AG04449 (cell line): ENCODE measurements at regions not wholly inside any gene's neighbourhood (a gene's known extent, or its start where the extent isn't known, plus 50 kb on each side); places are given as distances from the start of the nearest gene placed in this dataset.

Source experiments
- CTCF ChIA-PET: fragments of 350-600 bp; formaldehyde crosslinking; extraction: SDS; loops from one replicate; lab custom pipeline; 2021; ENCODE audit warnings: antibody characterized with exemption; lab: Yijun Ruan, JAX
- POLR2A ChIA-PET: fragments of 400-600, 350-600 bp; formaldehyde crosslinking; extraction: SDS; loops from one replicate; lab custom pipeline; 2020; ENCODE audit warnings: antibody characterized with exemption, inconsistent platforms; lab: Yijun Ruan, JAX
- DNase-seq: peaks from one replicate; pipeline ENCODE4 v3.0.0-alpha.2; 2010; ENCODE audit warnings: low read depth, low spot score
- H3K4me3 ChIP-seq: 2 replicates; pipeline ENCODE4 v1.5.1; 2011; ENCODE audit warnings: low read depth, mild to moderate bottlenecking, control low read depth, low read length
- TF ChIP-seq, protein P1 (sequence below): IDR thresholded peaks from one replicate; pipeline ENCODE4 v1.5.1; 2011; ENCODE audit warnings: mild to moderate bottlenecking, moderate library complexity, low read length, control low read depth, inconsistent platforms; ENCODE audit not compliant: insufficient read depth; ENCODE audit errors: missing control alignments

DNA sequence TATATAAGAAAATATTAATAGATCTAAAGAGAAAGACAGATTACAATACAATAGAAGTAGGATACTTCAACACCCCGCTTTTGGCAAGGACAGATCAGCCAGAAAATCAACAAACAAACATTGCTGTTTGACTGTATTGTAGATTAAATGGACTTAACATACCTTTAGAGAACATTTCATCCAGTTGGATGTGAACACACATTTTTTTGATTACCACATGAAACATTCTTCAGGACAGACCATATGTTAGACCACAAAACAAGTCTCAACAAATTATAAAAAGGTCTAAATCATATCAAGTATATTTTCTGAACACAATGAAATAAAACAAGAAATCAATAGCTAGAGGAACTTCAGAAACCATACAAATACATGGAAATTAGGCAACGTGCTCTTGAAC is 148.2 kb downstream of the TRMT11 start:
- no peak for DNase-seq
- no peak overlapping the region for H3K4me3 ChIP-seq
- TF ChIP-seq, protein P1, sequence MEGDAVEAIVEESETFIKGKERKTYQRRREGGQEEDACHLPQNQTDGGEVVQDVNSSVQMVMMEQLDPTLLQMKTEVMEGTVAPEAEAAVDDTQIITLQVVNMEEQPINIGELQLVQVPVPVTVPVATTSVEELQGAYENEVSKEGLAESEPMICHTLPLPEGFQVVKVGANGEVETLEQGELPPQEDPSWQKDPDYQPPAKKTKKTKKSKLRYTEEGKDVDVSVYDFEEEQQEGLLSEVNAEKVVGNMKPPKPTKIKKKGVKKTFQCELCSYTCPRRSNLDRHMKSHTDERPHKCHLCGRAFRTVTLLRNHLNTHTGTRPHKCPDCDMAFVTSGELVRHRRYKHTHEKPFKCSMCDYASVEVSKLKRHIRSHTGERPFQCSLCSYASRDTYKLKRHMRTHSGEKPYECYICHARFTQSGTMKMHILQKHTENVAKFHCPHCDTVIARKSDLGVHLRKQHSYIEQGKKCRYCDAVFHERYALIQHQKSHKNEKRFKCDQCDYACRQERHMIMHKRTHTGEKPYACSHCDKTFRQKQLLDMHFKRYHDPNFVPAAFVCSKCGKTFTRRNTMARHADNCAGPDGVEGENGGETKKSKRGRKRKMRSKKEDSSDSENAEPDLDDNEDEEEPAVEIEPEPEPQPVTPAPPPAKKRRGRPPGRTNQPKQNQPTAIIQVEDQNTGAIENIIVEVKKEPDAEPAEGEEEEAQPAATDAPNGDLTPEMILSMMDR: no peak
- POLR2A ChIA-PET: no interaction called here
- CTCF ChIA-PET: no interaction called here

DNA sequence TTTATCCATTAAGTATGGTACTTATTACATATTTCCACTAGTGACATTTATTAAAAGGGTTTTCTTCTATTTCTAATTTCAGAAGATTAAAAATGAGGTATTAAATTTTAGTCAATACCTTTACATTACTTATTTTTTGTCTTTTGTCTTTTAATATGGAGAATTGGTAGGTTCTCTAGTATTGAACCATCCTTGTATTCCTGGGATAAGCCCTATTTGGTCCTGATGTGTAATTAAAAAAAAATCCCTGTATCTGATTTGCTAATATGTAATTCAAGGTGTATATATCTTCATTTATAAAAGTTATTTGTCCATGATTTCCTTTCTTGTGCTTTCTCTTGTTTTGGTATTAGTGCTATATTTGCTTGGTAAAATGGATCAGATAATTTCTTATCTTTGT is 153.7 kb downstream of the TRMT11 start:
- TF ChIP-seq, protein P1: no peak
- CTCF ChIA-PET: no interaction called here
- DNase-seq: no peak
- POLR2A ChIA-PET: no interaction called here
- no peak overlapping the region for H3K4me3 ChIP-seq

DNA sequence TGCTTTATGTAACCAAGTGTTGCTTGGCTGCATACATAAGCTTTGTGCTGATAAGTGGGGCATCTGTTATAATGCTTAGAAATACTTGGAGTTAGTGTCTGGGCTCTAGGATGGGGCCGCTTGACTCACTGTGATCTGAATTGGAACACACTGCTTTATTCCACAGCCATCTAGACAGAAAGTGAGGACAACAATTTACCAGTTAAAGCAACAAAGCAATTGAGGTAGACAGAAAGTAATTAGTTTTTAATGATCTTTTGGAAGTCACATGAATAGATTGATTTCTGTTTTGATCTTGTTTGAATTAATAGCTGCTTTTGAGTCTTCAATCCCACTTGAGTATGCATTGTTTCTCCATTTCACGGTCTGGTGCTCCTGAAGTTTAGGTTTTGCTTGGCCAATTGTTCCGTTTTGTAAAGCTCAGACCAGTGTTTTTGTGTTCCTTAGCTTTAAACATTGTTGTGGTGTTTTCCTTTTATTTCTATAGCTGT is 157.5 kb downstream of the TRMT11 start:
- TF ChIP-seq, protein P1: no peak
- DNase-seq: no peak
- no peak overlapping the region for H3K4me3 ChIP-seq
- ChIA-PET CTCF (no interaction called here), POLR2A (no interaction called here)

DNA sequence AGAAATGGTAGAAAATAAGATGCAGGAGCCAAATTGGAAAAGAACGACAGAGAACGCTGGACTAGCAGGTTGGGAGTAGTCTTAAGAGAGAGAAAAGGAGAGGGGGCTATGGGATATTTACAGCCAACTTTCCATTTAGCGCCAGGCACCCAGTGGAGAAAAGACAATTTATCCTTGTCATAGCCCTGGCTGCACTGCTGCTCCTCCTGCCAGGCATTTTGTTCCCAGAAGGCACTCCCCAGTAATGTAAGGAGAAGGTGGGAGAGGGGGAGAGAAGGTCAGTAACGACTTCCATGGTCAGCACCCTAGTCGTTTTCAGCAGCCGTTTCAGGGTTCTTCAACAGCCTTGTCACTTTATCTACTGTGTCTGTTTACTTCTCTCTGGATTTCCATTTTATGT is 159.0 kb downstream of the TRMT11 start:
- TF ChIP-seq, protein P1: no peak
- CTCF ChIA-PET: no interaction called here
- no peak overlapping the region for H3K4me3 ChIP-seq
- no peak for DNase-seq
- POLR2A ChIA-PET: no interaction called here

DNA sequence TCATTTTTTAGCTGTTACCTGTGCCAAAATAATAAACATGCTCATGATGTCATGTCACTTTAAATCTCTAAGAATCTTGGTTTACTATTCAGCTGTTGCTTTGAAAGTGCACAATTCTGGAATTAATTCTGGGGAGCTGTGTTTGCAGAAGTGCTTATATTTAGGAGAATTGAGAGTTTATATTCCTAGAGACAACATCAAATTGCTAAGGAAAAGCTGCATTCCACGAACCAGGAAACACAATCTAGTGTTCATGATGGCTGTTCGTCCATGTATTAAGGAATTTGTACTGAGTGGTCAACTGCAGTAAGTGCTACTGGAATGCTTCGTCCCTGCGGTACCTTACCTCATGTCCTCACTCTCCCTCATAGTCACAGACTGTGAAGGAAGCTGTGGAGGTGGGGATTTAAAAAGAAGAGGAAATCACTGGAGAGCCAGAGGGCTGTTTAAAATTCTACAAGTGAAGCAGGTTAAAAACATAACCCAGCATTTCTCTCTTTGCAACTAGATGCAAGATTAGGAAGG is 161.0 kb downstream of the TRMT11 start:
- DNase-seq: no peak
- H3K4me3 ChIP-seq: no peak overlapping the region
- CTCF ChIA-PET: no interaction called here
- TF ChIP-seq, protein P1: no peak
- POLR2A ChIA-PET: no interaction called here

DNA sequence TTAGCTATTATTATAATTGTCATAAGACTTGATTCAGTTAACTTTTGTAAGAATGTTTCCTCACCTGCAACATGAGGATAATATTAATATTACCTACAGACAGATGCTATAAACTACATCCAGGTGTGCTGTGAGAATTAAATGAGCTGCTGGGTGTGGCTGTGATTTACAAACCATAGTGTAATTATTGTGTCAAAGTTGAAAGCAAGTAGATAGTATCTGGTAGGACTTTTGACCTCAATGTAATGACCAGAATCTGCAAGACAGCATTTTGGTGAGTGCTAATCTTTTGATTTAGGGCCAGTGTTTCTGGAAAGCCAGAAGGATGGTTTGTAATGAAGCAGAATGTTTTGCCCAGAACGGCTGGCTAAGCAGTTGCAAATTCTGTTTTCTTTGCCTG is 162.5 kb downstream of the TRMT11 start:
- TF ChIP-seq, protein P1: no peak
- no peak for DNase-seq
- CTCF ChIA-PET: no interaction called here
- no peak overlapping the region for H3K4me3 ChIP-seq
- POLR2A ChIA-PET: no interaction called here
